Uterus (tissue), 2 donors: ENCODE measurements at regions not wholly inside any gene's neighbourhood (a gene's known extent, or its start where the extent isn't known, plus 50 kb on each side); places are given as distances from the start of the nearest gene placed in this dataset.

ENCODE experiments used
- POLR2A ChIP-seq, 2 donors: fragments of 450-650 bp; IDR thresholded peaks; one replicate each; pipeline ENCODE4 v1.6.1; 2016; ENCODE audit warnings: antibody characterized with exemption in 2 of 2, mild to moderate bottlenecking in 1 of 2, moderate library complexity in 1 of 2
- TF ChIP-seq, protein P1 (sequence below), 4 experiments: fragments of 200-600 bp in 2 of 4; fragments of 450-650 bp in 2 of 4; sonication (generic) in 2 of 4; IDR thresholded peaks; one replicate each; pipeline ENCODE4 v1.5.1; 2016 to 2019; ENCODE audit warnings: antibody characterized with exemption in 4 of 4, mild to moderate bottlenecking in 2 of 4, moderate library complexity in 1 of 4

DNA sequence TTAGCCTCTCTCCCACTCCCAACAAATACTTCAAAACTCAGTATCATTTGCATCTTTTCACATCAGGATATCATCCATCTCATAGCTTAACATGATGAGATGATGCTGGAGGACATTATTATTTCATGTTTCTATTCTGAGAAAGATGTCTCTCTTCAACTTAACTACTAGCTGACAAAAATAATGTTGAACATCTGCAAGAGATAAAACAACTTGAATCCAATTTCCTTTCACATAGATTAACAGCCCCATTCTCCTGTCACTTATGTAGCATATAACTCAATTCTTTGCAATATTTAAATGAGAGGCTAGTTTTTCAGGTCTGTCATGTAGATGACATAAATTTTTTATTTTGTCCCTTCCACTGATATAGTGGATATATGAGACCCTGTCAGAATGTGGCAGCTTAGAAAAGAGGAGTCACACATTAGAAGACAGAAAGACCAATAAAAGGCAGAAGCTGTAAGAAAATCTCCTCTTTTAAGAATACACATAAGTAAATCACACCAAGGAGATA is 239.2 kb upstream of the KIF2A start:
- TF ChIP-seq, protein P1, sequence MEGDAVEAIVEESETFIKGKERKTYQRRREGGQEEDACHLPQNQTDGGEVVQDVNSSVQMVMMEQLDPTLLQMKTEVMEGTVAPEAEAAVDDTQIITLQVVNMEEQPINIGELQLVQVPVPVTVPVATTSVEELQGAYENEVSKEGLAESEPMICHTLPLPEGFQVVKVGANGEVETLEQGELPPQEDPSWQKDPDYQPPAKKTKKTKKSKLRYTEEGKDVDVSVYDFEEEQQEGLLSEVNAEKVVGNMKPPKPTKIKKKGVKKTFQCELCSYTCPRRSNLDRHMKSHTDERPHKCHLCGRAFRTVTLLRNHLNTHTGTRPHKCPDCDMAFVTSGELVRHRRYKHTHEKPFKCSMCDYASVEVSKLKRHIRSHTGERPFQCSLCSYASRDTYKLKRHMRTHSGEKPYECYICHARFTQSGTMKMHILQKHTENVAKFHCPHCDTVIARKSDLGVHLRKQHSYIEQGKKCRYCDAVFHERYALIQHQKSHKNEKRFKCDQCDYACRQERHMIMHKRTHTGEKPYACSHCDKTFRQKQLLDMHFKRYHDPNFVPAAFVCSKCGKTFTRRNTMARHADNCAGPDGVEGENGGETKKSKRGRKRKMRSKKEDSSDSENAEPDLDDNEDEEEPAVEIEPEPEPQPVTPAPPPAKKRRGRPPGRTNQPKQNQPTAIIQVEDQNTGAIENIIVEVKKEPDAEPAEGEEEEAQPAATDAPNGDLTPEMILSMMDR (IDR thresholded peaks at IDR 0.05) = no peak
- TF ChIP-seq POLR2A (IDR thresholded peaks at IDR 0.05) = no peak
